HG03439 (cell line): ENCODE measurements at regions not wholly inside any gene's neighbourhood (a gene's known extent, or its start where the extent isn't known, plus 50 kb on each side); places are given as distances from the start of the nearest gene placed in this dataset.

Experiments
- ATAC-seq: cut with Tn5 transposase; IDR thresholded peaks from one replicate; pipeline ENCODE4 v1.9.1; 2021; ENCODE audit warnings: mild to moderate bottlenecking, moderate library complexity; ENCODE audit not compliant: unreplicated experiment

DNA sequence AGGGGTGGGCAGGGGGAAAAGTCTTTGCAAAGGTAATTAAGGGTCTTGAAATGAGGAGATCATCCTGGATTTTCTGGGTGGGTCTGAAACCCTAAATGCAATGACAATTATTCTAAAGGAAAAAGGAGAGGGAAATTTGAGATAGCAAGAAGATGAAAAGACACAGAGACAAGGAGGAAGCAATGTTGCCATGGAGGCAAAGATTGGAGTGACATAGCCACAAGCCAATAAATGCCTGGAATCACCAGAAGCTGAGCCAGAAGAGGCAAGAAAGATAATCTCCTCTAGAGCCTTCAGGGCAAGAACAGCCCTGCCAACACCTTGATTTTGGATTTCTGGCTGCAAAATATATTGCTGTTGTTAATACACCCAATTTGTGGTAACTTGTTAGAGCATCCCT is 1246.3 kb upstream of the PIK3C3 start:
- ATAC-seq = no peak

DNA sequence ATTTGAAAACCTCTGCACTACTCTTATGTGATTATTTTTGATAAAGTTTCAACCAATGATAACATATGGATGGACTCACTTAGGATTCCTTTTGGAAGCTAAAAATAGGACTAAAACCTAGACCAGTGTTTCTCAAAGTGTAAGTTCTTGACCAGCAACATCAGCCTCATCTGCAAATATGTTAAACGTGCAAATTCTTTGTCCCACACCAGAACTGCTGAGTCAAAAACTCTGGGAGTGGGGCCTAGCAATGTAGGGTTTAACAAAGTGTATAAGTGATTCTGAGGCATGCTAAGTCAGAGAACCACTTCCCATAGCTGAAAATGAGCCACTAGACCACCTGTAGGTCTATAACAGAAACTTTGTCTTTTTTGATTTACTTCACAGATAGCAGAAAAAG is 1247.2 kb upstream of the PIK3C3 start:
- no peak for ATAC-seq

DNA sequence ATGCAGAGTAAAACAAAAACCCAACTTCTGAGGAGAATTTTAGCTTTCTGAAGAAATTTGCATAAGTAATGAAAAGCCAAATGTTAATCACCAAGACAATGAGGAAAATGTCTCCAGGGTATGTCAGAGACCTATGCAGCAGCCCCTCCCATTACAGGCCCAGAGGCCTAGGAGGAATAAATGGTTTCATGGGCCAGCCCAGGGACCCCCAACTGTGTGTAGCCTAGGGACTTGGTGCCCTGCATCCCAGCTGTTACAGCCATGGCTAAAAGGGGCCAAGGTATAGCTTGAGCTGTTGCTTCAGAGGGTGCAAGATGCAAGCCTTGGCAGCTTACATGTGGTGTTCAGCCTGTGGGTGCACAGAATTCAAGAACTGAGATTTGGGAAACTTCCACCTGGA is 1256.9 kb upstream of the PIK3C3 start:
- ATAC-seq = no peak

DNA sequence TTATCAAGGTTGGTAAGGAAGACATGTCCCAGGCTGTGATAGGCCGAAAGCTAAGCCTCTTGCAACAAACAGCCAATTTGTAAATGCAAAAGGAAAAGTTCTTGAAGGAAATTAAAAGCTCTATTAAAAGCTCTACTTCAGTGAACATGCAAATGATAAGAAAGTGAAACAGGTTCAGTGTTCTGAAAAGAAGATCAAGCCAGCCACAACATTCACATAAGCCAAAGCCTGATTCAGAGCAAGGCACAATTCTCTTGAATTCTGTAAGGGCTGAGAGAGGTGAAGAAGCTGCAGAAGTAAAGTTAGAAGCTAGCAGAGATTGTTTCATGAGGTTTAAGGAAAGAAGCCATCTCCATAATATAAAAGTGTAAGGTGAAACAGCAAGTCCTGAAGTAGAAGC is 1259.5 kb upstream of the PIK3C3 start:
- no peak for ATAC-seq

GRCh38 chr18:40692871-40693270 is 1262.2 kb upstream of the PIK3C3 start:
- ATAC-seq = no peak

DNA sequence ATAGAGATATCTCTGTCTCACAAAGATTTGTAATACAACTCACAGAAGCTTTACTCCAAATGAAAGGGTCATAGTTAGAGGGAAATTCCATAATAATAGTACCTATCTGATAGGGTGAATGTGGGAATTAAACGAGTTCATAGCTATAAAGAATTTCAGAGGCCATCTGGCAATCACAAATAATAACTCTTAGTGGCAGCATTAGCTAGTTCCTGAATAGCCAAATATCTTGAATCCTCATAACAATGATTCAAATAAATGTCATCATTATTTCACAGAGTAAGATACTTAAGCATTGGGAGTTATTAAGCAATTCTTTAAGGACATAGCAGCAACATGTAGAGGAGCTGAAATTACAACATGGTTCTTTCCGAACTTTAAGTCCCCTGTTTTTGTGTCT is 1265.0 kb upstream of the PIK3C3 start:
- ATAC-seq = no peak

GRCh38 chr18:40687399-40687798 is 1267.6 kb upstream of the PIK3C3 start:
- no peak for ATAC-seq

DNA sequence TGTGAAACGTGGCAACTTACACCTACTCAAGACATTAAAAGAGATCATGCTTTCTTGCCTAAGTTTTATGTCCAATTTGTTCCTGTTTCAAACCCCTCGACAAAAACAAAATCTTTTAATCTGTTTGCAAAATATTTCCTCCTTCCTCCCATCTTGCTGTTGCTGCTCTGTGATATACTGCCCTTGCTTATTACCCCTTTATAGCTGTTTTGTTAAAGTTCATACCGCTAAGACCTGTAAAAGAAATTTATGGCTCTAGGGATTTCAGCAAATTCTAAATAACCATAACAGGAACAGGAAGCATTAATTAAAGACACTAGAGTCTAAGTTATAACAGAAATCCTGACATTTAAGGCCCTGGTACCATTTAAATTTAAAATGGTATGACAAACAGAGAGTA is 1268.2 kb upstream of the PIK3C3 start:
- ATAC-seq = no peak

- ATAC-seq = no peak
These were observed 1269.8 kb upstream of the PIK3C3 start for GRCh38 chr18:40685219-40685618.

DNA sequence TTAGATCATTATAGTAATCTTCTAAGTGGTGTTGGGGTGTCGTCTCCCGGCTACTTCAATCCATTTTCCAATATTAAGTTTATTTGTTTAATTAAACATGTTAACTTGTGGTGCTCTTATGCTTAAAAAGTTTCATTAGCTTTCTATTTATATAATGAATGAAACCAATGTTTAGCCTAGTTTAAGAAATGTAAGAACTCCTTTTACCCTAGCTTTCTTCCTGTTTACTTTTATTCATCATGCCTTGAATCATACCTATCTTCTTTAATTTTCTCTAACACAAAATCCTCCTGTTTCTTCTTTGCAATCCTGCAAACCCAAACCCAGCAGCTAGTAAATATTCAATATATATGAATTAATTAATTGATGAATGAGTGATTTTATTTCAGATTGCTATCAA is 1276.7 kb upstream of the PIK3C3 start:
- no peak for ATAC-seq

DNA sequence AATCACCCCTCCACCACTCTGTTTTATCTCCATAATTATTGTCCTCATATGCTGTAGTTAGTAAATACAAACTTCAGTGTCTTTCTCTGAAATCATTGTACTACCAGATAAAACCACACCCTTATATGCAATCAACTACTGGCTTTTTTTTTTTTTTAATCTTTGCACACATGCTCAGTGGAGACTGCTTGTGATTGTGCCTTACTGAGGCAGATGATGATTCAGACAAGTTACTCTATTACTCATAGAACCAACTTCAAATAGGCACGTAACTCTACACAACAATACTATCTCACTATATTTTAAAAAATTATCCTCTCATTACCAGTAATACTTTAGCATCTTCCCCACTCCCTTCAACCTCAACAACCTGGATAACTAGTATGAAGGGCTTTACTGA is 1278.4 kb upstream of the PIK3C3 start:
- no peak for ATAC-seq

GRCh38 chr18:40673150-40673549 is 1281.9 kb upstream of the PIK3C3 start:
- ATAC-seq = no peak

DNA sequence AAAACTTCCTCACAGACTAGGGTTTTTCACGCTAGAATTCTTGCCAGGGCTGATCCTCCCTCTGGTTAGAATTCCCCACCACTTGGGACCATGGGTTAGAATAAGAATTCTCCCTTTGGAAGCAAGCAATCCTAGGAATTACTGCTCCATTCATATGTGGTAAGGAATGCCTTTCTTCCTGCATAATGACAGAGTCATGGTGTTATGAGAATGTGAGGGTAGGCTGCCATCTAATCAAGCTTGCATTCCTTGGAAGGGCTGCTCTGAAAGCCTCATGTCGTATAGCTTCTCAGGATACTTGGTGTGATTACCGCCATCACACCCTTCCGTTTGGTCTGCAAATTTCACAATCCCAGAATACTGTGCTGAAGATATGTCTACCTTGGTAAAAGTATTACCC is 1282.4 kb upstream of the PIK3C3 start:
- no peak for ATAC-seq

- ATAC-seq = no peak
These were observed 1284.2 kb upstream of the PIK3C3 start for GRCh38 chr18:40670668-40671375.

GRCh38 chr18:40662898-40663437 is 1292.1 kb upstream of the PIK3C3 start:
- no peak for ATAC-seq

DNA sequence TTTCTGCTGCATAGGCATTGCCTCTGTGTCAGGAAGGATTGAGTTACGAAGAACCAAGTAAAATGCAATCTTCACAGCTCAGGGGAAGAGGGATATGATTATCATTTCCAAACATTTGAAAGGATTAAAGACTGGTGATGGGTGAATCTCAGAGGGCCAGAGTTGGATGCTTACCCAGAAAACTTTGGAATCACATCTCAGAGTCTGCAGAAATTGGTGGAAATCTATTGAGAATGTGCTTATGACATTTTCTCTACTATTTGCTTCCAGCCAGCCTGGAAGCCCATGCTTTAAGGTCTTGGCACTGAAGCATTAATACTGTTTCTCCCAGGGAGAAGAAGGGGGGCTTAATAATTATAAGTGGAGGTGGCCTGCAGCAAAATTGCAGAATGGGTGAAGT is 1301.4 kb upstream of the PIK3C3 start:
- ATAC-seq = no peak

GRCh38 chr18:40652321-40652720 is 1302.7 kb upstream of the PIK3C3 start:
- ATAC-seq = no peak

DNA sequence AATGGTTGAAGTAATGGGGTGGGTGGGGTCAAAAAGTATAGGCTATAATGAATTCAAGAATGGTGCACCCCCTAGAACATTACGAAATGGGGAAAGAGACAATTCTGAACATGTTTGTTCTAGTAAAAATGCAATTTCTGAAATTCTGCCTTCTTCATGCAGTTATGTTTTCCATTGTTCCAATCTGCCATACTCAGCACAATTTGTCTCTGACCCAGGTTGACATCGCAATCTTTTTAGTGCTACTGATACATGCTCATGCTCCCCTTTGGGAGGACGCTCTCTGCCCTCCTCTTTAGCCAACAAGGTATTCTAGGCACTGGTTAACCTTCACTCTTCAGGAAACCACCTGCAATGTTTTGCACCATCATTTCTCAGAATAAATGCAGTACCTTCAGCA is 1303.9 kb upstream of the PIK3C3 start:
- ATAC-seq = no peak

DNA sequence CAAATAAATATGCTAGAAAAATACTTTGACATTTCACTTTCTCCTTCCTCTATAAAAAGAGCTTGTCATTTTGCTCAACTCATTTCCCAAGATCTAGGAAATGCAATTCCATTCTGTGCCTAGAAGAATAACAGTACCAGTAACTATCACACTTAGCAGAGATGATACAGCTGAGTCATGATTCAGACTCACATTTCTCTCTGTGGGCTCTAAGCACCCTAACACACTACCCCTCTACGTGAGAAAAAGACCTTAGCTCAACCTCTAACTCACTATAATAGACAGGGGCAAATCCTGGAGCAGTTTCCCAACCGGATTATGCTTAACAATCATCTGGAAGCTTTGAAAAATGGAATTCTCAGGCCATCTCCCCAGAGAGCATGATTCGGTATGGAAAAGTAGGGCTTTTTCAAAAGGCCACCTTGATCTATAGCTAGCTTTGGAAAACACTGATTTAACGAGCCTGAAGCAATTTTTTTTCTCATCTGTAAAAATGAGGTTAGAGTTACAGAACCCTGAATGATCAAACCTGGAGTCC is 1312.3 kb upstream of the PIK3C3 start:
- ATAC-seq = no peak

GRCh38 chr18:40631319-40631718 is 1323.7 kb upstream of the PIK3C3 start:
- ATAC-seq = no peak

DNA sequence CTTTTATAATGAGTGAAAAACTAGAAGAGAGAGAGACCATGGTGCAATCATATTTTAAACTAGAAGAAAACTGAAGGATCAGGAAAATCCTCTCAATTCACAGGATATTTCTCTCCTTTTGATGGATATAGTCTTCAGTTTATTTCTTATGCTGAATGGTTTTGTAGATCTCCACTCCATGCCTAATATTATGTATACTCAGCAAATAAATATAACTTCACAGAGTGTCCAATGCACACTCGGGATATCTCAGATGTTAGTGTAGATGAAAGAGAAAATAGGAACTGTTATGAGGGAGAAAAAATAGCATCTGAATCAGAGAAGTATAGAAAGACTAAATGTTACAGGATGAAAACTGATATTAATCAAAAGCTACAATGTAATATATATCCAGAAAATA is 1324.5 kb upstream of the PIK3C3 start:
- no peak for ATAC-seq

GRCh38 chr18:40624959-40625358 is 1330.1 kb upstream of the PIK3C3 start:
- ATAC-seq = no peak

GRCh38 chr18:40613721-40614120 is 1341.3 kb upstream of the PIK3C3 start:
- no peak for ATAC-seq
